Adrenal gland (tissue), 9 donors: ENCODE measurements at regions not wholly inside any gene's neighbourhood (a gene's known extent, or its start where the extent isn't known, plus 50 kb on each side); places are given as distances from the start of the nearest gene placed in this dataset.

Experiments used
- DNase-seq, 7 donors: peaks; one replicate each; pipeline ENCODE4 v3.0.0-alpha.2; 2019 to 2020
- H3K27ac ChIP-seq, 5 donors: fragments of 200-600 bp; sonication (generic) in 4 of 5; 1 replicate in 3 of 5; 2 replicates in 2 of 5; pipeline versions ENCODE4 v1.5.1 to v1.8.0; 2016 to 2020; ENCODE audit warnings: mild to moderate bottlenecking in 1 of 5
- H3K27me3 ChIP-seq: fragments of 200-600 bp; 2 replicates; pipeline ENCODE4 v1.8.0; 2021
- H3K36me3 ChIP-seq, 2 donors: fragments of 200-600 bp; replicated peaks in 1 of 2; 1 replicate in 1 of 2; 2 replicates in 1 of 2; pipeline versions ENCODE4 v1.5.1 to v1.8.0; 2018 to 2022
- H3K4me1 ChIP-seq, 2 donors: fragments of 200-600 bp; replicated peaks in 1 of 2; 1 replicate in 1 of 2; 2 replicates in 1 of 2; pipeline versions ENCODE4 v1.5.1 to v1.8.0; 2018 to 2021
- H3K4me3 ChIP-seq, 4 donors: fragments of 200-600 bp; sonication (generic) in 3 of 4; one replicate each; pipeline ENCODE4 v1.5.1; 2016 to 2018
- H3K9me3 ChIP-seq, 3 donors: fragments of 200-600 bp; sonication (generic) in 1 of 3; replicated peaks in 1 of 3; 1 replicate in 2 of 3; 2 replicates in 1 of 3; pipeline versions ENCODE4 v1.5.1 to v1.8.0; 2016 to 2021
- CTCF ChIP-seq, 6 experiments: fragments of 450-650 bp in 4 of 6; fragments of 200-600 bp in 2 of 6; sonication (generic) in 1 of 6; IDR thresholded peaks; 1 replicate in 5 of 6; 2 replicates in 1 of 6; pipeline versions ENCODE4 v1.5.1 to v1.8.0; 2016 to 2021; ENCODE audit warnings: antibody characterized with exemption in 6 of 6, mild to moderate bottlenecking in 2 of 6, moderate library complexity in 1 of 6
- POLR2A ChIP-seq, 2 donors: fragments of 450-650 bp; IDR thresholded peaks; one replicate each; pipeline ENCODE4 v1.6.1; 2017; ENCODE audit warnings: antibody characterized with exemption in 2 of 2, mild to moderate bottlenecking in 2 of 2, moderate library complexity in 1 of 2
- WGBS, 4 donors: extraction: QIAGEN DNeasy Blood & Tissue Kit in 2 of 4; methylation state at CpG; one replicate each; pipeline versions ENCODE4 v1.1.5 to v1.1.7; 2013 to 2017; 5-methylcytosine and 5-hydroxymethylcytosine counted together
- intact Hi-C, 2 donors: fragments of 100-400 bp; cut with DNase I; formaldehyde crosslinking; loops; one replicate each; pipeline versions ENCODE4 v1.14.1 to v1.15.0; 2022 to 2023
- donor health status: healthy with polysubstance abuse.
- donor health status: Bipolar disorder and iron deficiency.
- donor health status: DM: yes; HTN: yes; CAD: no.
- donor health status: DM: no; HTN: no; CAD: no.
- donor health status: DM: no; HTN: no; CAD: no.

GRCh38 chr5:86881493-86882090, 263.9 kb downstream of the COX7C start:
- 23 to 67% (median 44%) methylated on average over 1 of the region's 1 CpG for WGBS, 4 donors
- no peaks in the 10 kb centered on the region for H3K9me3 ChIP-seq
- no peak for TF ChIP-seq CTCF (IDR thresholded peaks at IDR 0.05)
- TF ChIP-seq POLR2A (IDR thresholded peaks at IDR 0.05): no peak
- H3K4me1 ChIP-seq: no peaks in the 10 kb centered on the region
- H3K27ac ChIP-seq: no peak overlapping the region
- no peaks in the 10 kb centered on the region for H3K36me3 ChIP-seq
- intact Hi-C loops: loop anchor here in 1 of 2 donors (5.0 kb wide), 1 partner anchor 86 kb away; no protein-coding TSS in a partner anchor
- no peak overlapping the region for H3K4me3 ChIP-seq
- H3K27me3 ChIP-seq: no peaks in the 10 kb centered on the region
- DNase-seq: no peak

GRCh38 chr5:86884608-86885007, 266.9 kb downstream of the COX7C start:
- no peaks in the 10 kb centered on the region for H3K9me3 ChIP-seq
- no peak overlapping the region for H3K27ac ChIP-seq
- intact Hi-C loops: loop anchor here in 1 of 2 donors (5.0 kb wide), 1 partner anchor 83 kb away; no protein-coding TSS in a partner anchor
- WGBS, 4 donors: 94 to 96% (median 95%) methylated on average over 16 of the region's 16 CpGs
- no peaks in the 10 kb centered on the region for H3K36me3 ChIP-seq
- H3K4me1 ChIP-seq: no peaks in the 10 kb centered on the region
- no peaks in the 10 kb centered on the region for H3K27me3 ChIP-seq
- no peak overlapping the region for H3K4me3 ChIP-seq
- TF ChIP-seq CTCF (IDR thresholded peaks at IDR 0.05): no peak
- no peak for DNase-seq

GRCh38 chr5:86885011-86885410, 267.3 kb downstream of the COX7C start:
- DNase-seq: no peak
- Histone ChIP-seq H3K9me3 (no peaks in the 10 kb centered on the region), H3K4me1 (no peaks in the 10 kb centered on the region), H3K36me3 (no peaks in the 10 kb centered on the region), H3K27me3 (no peaks in the 10 kb centered on the region), H3K4me3 (no peak overlapping the region), H3K27ac (no peak overlapping the region)
- 82 to 92% (median 90%) methylated on average over 2 of the region's 2 CpGs for WGBS, 4 donors
- intact Hi-C loops: no loop called here
- TF ChIP-seq CTCF (IDR thresholded peaks at IDR 0.05): no peak
- no peak for TF ChIP-seq POLR2A (IDR thresholded peaks at IDR 0.05)

- Histone ChIP-seq H3K4me1 (no peaks in the 10 kb centered on the region), H3K27me3 (no peaks in the 10 kb centered on the region), H3K27ac (no peak overlapping the region), H3K9me3 (no peaks in the 10 kb centered on the region), H3K36me3 (no peaks in the 10 kb centered on the region), H3K4me3 (no peak overlapping the region)
- no peak for DNase-seq
- no peak for TF ChIP-seq POLR2A (IDR thresholded peaks at IDR 0.05)
- TF ChIP-seq CTCF (IDR thresholded peaks at IDR 0.05): no peak
- WGBS, 4 donors: 41 to 50% (median 45%) methylated on average over 5 of the region's 5 CpGs
- intact Hi-C loops: no loop called here
These were observed 267.9 kb downstream of the COX7C start for GRCh38 chr5:86885489-86886230.
